Lower leg skin (tissue), 3 donors: ENCODE measurements at regions not wholly inside any gene's neighbourhood (a gene's known extent, or its start where the extent isn't known, plus 50 kb on each side); places are given as distances from the start of the nearest gene placed in this dataset.

Source experiments
- CTCF ChIP-seq, 3 donors: fragments of 450-650 bp; IDR thresholded peaks; one replicate each; pipeline ENCODE4 v1.5.1; 2016; ENCODE audit warnings: antibody characterized with exemption in 3 of 3, mild to moderate bottlenecking in 3 of 3, moderate library complexity in 2 of 3
- POLR2A ChIP-seq, 2 donors: fragments of 450-650 bp; IDR thresholded peaks; one replicate each; pipeline ENCODE4 v1.6.1; 2016 to 2017; ENCODE audit warnings: antibody characterized with exemption in 2 of 2, mild to moderate bottlenecking in 1 of 2, moderate library complexity in 1 of 2

GRCh38 chr1:2930016-2930815, 91.1 kb upstream of the ACTRT2 start:
- TF ChIP-seq CTCF (IDR thresholded peaks at IDR 0.05) (no peak), POLR2A (IDR thresholded peaks at IDR 0.05) (no peak)
